DMS153 treated with DMSO at 0.1 percent for 48 hours (cell line): ENCODE measurements at regions not wholly inside any gene's neighbourhood (a gene's known extent, or its start where the extent isn't known, plus 50 kb on each side); places are given as distances from the start of the nearest gene placed in this dataset.

Source experiments
- DNase-seq: peaks from one replicate; lab custom pipeline; 2025; ENCODE audit not compliant: unreplicated experiment; lab: John Stamatoyannopoulos, UW

DNA sequence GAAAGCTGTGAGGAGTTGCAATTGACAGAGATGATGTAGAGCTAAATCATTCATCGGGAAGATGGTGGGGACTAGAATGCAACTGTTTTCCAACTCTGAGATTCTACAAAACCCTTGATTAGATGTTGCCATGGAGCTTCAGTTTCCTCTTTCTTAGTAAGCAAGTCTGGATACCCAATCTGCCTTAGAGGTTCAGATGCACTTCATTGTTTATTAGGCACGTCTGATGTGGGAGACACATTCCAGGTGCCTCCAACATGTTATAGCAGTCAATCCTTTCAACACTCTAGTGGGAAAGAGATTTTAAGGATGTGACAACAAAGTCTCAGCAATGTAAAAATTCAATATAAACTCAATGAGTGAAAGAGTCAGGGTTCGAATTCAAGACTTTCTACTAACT is 291.3 kb upstream of the PHYHIPL start:
- DNase-seq, result no peak

DNA sequence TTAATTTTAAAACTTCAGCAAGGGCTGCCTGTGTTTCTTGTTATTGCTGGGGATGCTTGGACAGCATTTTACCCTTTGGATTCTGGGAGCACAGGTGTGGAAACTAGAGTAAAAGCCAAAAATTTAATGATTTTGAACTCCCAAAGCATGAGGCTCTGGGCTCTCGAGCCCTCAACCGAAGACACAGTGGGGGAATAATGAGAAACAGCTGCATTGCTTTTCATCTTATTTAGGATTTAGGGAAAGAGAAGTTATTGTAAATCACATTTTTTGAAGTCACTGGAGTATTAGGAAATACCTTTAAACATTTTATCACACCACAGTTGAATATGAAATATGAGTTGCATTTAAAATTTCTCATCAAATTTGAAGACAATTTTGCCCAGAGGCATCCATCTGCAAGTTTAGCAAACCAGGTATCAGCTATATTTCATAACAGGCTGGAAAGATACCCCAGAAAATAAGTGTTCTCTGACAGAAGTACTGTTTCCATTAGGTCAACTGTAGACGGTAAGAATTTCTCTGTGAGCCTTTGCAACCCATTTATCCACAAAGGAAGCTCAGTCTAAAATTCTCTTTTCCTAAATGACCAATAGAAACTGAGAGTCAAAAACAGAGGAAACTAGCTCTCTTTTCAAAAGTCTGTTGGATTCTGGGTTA is 290.6 kb upstream of the PHYHIPL start:
- DNase-seq, result no peak

- DNase-seq, result no peak
Measured at GRCh38 chr10:58886406-58886805, 290.0 kb upstream of the PHYHIPL start.

DNA sequence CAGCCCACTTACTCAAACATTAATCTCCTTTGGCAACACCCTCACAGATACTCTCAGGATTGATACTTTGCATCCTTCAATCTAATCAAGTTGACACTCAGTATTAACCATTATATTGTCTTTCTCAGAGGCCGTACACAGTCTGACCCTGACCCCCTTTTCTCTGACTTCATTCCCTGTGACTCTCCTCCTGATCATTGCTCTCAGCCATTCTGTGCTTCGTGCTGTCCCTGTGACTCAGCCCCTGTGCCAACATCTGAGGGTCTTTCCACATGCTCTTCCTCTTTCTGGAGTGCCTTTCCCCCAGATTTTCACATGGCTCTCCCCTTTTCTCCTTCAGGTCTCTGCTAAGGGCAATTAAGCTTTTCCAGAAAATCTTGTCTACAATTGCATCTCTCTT is 289.0 kb upstream of the PHYHIPL start:
- no peak for DNase-seq

DNA sequence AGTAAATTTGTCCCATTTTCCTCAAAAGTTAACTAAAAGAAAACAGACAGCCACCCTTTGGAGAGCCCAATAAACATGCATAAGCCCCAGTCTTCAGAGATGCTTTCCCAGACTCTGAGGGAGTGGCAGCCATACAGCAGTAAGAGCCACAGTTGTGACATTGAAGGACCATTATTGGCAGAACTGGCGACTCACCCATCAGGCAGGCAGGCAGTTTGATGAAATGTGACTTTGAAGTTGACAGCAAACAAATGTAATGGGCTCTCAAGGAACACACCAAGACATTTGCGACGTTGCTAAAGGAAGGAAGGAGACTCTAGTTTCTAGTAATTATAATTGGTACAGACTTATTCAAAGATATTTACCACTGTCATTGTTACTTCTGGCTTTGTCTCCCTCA is 287.5 kb upstream of the PHYHIPL start:
- no peak for DNase-seq

GRCh38 chr10:58892031-58892531 is 284.4 kb upstream of the PHYHIPL start:
- no peak for DNase-seq

DNA sequence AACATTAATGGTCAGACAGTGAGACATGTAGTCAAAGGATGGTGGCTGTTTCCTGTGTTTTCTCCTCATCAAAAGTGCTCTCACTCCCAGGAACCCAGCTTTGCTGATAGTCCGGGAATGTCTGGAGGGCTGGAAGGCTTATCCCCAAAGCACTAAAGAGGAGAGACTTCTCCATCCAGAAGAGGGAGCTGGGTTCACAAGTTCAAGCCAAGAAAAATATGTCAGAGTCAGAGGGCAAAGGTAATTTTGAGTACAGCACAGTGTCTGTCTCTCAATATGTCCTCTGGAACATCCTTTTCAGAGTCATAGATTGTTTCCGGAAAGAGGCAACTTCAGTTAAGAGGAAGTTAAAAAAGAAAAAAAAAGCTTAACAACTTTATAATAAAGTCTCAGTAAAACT is 281.5 kb upstream of the PHYHIPL start:
- no peak for DNase-seq

DNA sequence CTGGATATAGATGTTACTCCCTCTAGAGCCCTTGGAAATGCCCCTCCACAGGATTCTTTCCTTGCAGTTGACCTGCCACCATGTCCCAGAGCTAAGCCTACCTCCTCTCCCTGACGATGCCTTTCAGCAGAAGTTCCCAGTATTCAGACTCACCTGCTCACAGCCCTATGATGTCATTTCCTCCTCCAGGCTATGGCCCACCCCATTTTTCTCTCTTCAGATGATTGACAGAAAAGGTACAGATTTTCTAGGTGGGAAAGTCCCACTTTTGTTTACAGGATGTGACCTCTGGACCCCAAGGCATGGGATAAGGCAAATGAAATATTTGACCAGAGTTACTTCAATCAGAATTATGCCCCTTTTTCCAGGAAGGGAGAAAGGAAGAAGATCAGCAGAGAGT is 280.2 kb upstream of the PHYHIPL start:
- DNase-seq, result no peak

GRCh38 chr10:58897236-58897635 is 279.2 kb upstream of the PHYHIPL start:
- no peak for DNase-seq

GRCh38 chr10:58897708-58898107 is 278.7 kb upstream of the PHYHIPL start:
- DNase-seq, result no peak

- no peak for DNase-seq
Measured at GRCh38 chr10:58898854-58899573, 277.4 kb upstream of the PHYHIPL start.

- DNase-seq, result no peak
Measured at GRCh38 chr10:58901092-58901646, 275.3 kb upstream of the PHYHIPL start.

- DNase-seq, result no peak
Measured at GRCh38 chr10:58903071-58903470, 273.4 kb upstream of the PHYHIPL start.

DNA sequence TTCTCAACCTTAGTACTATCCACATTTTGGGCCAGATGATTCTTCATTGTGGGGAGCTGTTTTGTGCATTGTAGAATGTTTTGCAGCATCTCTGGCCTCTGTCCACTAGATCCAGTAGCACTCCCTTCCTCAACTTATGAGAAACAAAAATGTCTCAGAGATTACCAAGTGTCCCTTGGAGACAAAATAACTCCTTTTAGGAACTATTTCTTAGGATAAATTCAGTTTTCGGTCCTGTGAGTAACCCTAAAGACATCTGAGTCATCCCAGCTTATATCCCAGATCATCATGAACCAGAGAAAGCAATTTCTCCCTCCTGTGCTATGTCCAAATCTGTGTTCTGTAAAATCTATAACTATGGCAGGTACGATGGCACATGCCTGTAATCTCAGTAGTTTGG is 266.6 kb upstream of the PHYHIPL start:
- DNase-seq, result no peak

DNA sequence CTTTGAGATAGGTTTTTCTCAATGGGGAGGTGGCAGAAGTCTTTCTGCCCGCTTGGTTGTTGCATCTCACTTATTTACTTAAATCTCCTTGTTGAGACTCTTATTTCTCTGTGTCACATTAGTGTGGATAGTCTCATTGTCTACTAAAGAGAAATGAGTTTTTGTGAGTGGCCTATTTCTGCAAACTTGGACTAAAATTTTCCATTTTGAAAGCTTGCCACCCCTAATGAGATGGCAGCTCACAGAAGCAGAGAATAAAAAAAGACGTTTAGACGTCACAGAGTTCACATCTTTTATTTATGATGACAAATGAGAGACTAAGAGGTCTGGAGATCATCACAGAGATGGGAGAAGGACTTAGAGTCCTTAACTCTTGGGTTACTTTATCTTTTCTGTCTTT is 262.7 kb upstream of the PHYHIPL start:
- DNase-seq, result no peak

DNA sequence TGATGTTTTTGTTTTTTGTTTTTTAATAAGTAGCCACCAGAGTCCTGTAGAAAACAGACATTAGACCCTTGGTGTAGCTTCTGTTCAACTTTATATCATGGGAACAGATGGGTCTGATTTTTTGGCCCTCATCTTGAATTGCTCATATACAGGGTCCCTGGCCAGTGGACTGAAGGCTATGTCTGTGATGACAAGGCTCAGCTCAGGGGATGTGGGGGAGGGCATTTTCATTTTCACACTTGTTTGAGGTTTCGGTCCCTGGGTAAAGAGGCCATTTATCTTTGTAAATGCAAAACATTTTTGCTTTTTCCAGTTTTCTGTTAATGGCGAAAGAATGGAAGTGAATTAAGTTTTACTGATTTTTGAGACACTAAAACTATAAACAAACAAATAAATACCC is 257.6 kb upstream of the PHYHIPL start:
- DNase-seq, result no peak

GRCh38 chr10:58919927-58920654 is 256.4 kb upstream of the PHYHIPL start:
- DNase-seq, result no peak

- DNase-seq, result no peak
Measured at GRCh38 chr10:58920655-58921003, 255.8 kb upstream of the PHYHIPL start.

DNA sequence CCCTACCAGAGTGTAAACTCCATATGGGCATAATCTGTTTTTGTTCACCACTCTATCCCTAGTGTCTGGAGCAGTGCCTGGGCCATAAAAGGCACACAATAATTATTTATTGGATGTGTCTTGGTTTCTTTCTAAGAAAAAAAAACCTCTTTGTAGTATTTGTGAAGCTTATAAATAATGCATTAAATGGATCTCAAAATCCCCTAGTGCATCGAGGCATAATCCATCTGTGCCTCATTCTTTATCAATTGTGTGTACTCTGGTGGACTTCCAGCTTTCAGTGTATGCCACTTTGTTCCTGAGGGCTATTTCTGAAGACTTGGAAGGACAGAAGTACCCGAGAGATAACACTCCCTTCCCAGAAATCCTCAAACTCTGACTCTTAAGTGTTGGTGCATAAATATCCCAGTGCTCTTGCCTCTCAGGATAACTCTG is 255.0 kb upstream of the PHYHIPL start:
- DNase-seq, result no peak

DNA sequence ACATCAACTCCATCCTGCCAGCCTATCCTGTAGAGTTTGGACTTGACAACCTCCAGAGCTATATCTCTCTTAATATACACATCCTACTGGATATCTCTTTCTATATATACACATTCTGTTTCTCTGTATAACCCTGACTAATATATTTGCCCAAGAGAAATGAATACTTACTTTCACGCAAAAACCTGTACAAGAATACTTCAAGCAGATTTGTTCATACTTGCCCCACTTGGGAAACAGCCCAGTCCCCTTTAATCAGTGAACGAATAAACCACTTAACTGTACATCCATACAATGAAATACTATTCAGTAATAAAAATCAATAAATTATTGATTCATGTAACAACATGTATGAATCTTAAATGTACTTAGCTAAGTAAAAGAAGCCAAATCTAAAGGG is 251.1 kb upstream of the PHYHIPL start:
- no peak for DNase-seq

DNA sequence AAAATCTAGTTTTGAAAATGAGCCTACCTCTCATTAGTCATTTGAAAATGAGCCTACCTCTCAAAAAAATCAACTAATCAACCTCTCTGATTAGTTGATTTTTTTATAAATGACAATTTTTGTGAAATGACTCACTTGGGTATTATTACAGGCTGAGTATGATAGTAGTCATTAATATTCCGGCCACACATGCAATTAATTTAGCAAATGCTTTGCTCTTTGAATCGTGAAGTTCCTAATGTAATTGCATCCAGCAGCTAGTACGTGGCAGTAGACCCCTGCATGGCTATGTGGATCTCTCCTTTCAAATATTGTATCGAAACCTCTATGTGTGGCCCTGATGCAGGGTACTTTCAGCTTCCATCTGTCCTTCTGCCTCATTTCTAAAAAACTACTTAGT is 245.9 kb upstream of the PHYHIPL start:
- DNase-seq, result no peak

- DNase-seq, result no peak
Measured at GRCh38 chr10:58932126-58932525, 244.3 kb upstream of the PHYHIPL start.
